Adrenal gland (tissue), 9 donors: ENCODE measurements at regions not wholly inside any gene's neighbourhood (a gene's known extent, or its start where the extent isn't known, plus 50 kb on each side); places are given as distances from the start of the nearest gene placed in this dataset.

Source experiments
- DNase-seq, 7 donors: peaks; one replicate each; pipeline ENCODE4 v3.0.0-alpha.2; 2019 to 2020
- H3K27ac ChIP-seq, 5 donors: fragments of 200-600 bp; sonication (generic) in 4 of 5; 1 replicate in 3 of 5; 2 replicates in 2 of 5; pipeline versions ENCODE4 v1.5.1 to v1.8.0; 2016 to 2020; ENCODE audit warnings: mild to moderate bottlenecking in 1 of 5
- H3K27me3 ChIP-seq: fragments of 200-600 bp; 2 replicates; pipeline ENCODE4 v1.8.0; 2021
- H3K36me3 ChIP-seq, 2 donors: fragments of 200-600 bp; replicated peaks in 1 of 2; 1 replicate in 1 of 2; 2 replicates in 1 of 2; pipeline versions ENCODE4 v1.5.1 to v1.8.0; 2018 to 2022
- H3K4me1 ChIP-seq, 2 donors: fragments of 200-600 bp; replicated peaks in 1 of 2; 1 replicate in 1 of 2; 2 replicates in 1 of 2; pipeline versions ENCODE4 v1.5.1 to v1.8.0; 2018 to 2021
- H3K4me3 ChIP-seq, 4 donors: fragments of 200-600 bp; sonication (generic) in 3 of 4; one replicate each; pipeline ENCODE4 v1.5.1; 2016 to 2018
- H3K9me3 ChIP-seq, 3 donors: fragments of 200-600 bp; sonication (generic) in 1 of 3; replicated peaks in 1 of 3; 1 replicate in 2 of 3; 2 replicates in 1 of 3; pipeline versions ENCODE4 v1.5.1 to v1.8.0; 2016 to 2021
- POLR2A ChIP-seq, 2 donors: fragments of 450-650 bp; IDR thresholded peaks; one replicate each; pipeline ENCODE4 v1.6.1; 2017; ENCODE audit warnings: antibody characterized with exemption in 2 of 2, mild to moderate bottlenecking in 2 of 2, moderate library complexity in 1 of 2
- WGBS, 4 donors: extraction: QIAGEN DNeasy Blood & Tissue Kit in 2 of 4; methylation state at CpG; one replicate each; pipeline versions ENCODE4 v1.1.5 to v1.1.7; 2013 to 2017; 5-methylcytosine and 5-hydroxymethylcytosine counted together
- intact Hi-C, 2 donors: fragments of 100-400 bp; cut with DNase I; formaldehyde crosslinking; loops; one replicate each; pipeline versions ENCODE4 v1.14.1 to v1.15.0; 2022 to 2023
- TF ChIP-seq, protein P1 (sequence below), 6 experiments: fragments of 450-650 bp in 4 of 6; fragments of 200-600 bp in 2 of 6; sonication (generic) in 1 of 6; IDR thresholded peaks; 1 replicate in 5 of 6; 2 replicates in 1 of 6; pipeline versions ENCODE4 v1.5.1 to v1.8.0; 2016 to 2021; ENCODE audit warnings: antibody characterized with exemption in 6 of 6, mild to moderate bottlenecking in 2 of 6, moderate library complexity in 1 of 6
- donor health status: healthy with polysubstance abuse.
- donor health status: Bipolar disorder and iron deficiency.
- donor health status: DM: yes; HTN: yes; CAD: no.
- donor health status: DM: no; HTN: no; CAD: no.
- donor health status: DM: no; HTN: no; CAD: no.

DNA sequence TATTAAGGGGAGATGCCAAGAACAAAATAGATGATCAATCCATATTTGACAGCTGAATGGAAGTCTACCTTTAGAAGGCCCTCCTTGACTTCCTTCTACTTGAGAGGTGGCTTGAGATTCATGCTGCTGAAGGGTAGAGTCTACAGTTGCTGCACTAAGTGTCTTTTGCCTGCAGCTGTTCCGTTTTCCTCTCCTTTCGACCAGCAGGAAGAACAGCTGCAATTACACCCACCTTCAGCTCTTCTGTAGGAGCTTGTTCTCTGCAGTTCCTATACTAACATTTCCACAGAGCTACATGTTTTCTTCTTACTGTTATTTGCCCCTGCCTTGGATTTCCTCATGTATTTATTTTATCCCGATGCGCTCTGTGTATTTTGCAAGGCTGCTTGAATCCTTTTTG lies 79.1 kb downstream of the ARRDC4 start:
- no peak for TF ChIP-seq POLR2A (IDR thresholded peaks at IDR 0.05)
- TF ChIP-seq, protein P1, sequence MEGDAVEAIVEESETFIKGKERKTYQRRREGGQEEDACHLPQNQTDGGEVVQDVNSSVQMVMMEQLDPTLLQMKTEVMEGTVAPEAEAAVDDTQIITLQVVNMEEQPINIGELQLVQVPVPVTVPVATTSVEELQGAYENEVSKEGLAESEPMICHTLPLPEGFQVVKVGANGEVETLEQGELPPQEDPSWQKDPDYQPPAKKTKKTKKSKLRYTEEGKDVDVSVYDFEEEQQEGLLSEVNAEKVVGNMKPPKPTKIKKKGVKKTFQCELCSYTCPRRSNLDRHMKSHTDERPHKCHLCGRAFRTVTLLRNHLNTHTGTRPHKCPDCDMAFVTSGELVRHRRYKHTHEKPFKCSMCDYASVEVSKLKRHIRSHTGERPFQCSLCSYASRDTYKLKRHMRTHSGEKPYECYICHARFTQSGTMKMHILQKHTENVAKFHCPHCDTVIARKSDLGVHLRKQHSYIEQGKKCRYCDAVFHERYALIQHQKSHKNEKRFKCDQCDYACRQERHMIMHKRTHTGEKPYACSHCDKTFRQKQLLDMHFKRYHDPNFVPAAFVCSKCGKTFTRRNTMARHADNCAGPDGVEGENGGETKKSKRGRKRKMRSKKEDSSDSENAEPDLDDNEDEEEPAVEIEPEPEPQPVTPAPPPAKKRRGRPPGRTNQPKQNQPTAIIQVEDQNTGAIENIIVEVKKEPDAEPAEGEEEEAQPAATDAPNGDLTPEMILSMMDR (IDR thresholded peaks at IDR 0.05): no peak
- Histone ChIP-seq H3K36me3 (no peaks in the 10 kb centered on the region), H3K27me3 (no peaks in the 10 kb centered on the region), H3K4me3 (no peak overlapping the region), H3K4me1 (no peaks in the 10 kb centered on the region), H3K9me3 (no peaks in the 10 kb centered on the region), H3K27ac (no peak overlapping the region)
- intact Hi-C loops: loop anchor here in 1 of 2 donors (5.0 kb wide), 1 partner anchor 33 kb away; no protein-coding TSS in a partner anchor
- 78 to 87% (median 83%) methylated on average over 4 of the region's 4 CpGs for WGBS, 4 donors
- no peak for DNase-seq

DNA sequence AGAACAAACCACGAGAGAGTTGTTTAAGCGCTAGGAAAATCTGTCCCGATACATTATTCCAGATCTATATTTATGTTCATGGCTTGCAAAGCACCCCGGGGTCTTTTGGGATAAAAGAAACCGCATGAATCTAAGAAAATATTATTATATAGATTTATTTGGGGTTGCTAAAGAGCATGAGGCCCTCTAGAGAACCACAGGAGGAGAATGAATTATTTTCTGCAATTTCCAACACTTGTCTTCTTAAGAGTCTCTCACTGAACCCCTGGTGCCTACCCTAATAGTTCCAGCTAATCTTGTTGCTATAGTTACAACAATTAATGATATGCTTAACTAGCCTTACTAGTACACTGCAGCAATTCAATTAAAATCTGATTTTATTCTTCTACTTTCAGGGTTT lies 79.6 kb downstream of the ARRDC4 start:
- no peaks in the 10 kb centered on the region for H3K9me3 ChIP-seq
- H3K4me1 ChIP-seq: no peaks in the 10 kb centered on the region
- no peak overlapping the region for H3K27ac ChIP-seq
- no peak overlapping the region for H3K4me3 ChIP-seq
- no peaks in the 10 kb centered on the region for H3K27me3 ChIP-seq
- H3K36me3 ChIP-seq: no peaks in the 10 kb centered on the region
- TF ChIP-seq, protein P1 (IDR thresholded peaks at IDR 0.05): no peak
- no peak for TF ChIP-seq POLR2A (IDR thresholded peaks at IDR 0.05)
- WGBS, 4 donors: 78 to 88% (median 86%) methylated on average over 5 of the region's 5 CpGs
- intact Hi-C loops: no loop called here
- no peak for DNase-seq

DNA sequence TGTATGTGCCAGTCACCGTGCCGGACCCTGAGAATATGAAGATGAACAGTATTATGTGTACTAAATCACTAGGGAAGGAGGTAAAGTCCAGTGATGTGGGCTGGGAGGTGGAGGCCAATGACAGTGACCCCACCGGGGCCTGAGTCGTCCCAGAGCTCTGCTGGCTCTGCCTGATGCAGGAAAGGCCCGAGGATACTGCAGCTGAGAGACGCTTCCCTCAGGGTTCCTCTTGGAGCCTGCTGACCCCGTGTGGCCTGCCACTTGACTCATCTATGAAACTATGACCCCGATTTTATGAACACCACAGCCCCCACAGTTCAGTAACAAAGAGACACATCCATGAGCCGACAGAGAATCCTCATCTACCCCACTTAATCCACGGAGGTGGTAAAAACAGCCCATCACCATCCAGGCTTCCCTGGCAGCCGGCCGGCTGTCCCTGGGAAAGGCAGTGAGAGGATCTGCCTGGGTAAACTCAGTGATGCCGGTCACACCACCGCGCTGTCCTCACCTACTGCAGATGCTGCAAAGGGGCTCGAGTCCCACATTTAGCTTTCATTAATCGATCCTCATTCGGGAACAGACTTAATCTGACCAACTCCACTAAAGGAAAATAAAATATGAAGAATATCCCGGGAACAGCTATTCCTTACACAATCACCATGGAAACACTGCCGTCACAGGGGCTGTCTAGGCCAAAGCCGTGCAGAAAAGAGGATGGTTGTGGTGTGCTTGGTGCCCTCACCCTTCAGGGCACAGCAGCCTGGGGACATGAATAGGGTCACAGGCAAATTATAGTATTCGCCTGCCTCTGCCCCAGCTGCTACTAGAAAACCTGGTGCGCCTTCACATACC lies 82.9 kb downstream of the ARRDC4 start:
- H3K4me3 ChIP-seq: no peak overlapping the region
- whole genome bisulfite sequencing, 4 donors: 74 to 82% (median 80%) methylated on average over 23 of the region's 23 CpGs
- H3K27ac ChIP-seq: no peak overlapping the region
- intact Hi-C loops: no loop called here
- H3K36me3 ChIP-seq: no peaks in the 10 kb centered on the region
- no peaks in the 10 kb centered on the region for H3K9me3 ChIP-seq
- TF ChIP-seq, protein P1 (IDR thresholded peaks at IDR 0.05): no peak
- TF ChIP-seq POLR2A (IDR thresholded peaks at IDR 0.05): no peak
- H3K4me1 ChIP-seq: no peaks in the 10 kb centered on the region
- DNase-seq: peak in 1 of 7 donors; percentile 52
- no peaks in the 10 kb centered on the region for H3K27me3 ChIP-seq

DNA sequence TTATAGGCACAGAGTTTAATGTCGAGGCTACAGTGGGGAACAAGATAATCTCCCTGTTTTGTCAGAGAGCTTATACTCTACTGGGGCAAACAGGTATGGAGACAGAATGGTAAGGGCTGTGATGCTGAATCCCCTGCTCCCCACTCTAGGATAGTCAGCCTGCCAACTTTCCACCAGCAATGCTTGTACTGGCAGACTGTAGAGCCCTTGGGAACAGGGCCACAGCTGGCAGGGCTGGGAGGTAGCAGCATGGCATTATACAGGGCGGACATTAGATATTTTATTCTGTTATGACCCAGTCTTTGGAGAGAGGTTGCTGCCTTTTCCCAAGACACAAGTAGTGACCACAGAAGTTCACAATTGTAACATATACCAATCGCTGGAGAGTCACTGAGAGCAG lies 91.2 kb downstream of the ARRDC4 start:
- H3K4me1 ChIP-seq: no peaks in the 10 kb centered on the region
- intact Hi-C loops: no loop called here
- H3K27me3 ChIP-seq: no peaks in the 10 kb centered on the region
- H3K36me3 ChIP-seq: no peaks in the 10 kb centered on the region
- DNase-seq: no peak
- no peak for TF ChIP-seq POLR2A (IDR thresholded peaks at IDR 0.05)
- TF ChIP-seq, protein P1 (IDR thresholded peaks at IDR 0.05): no peak
- no peaks in the 10 kb centered on the region for H3K9me3 ChIP-seq
- 60 to 80% (median 68%) methylated on average over 3 of the region's 3 CpGs for WGBS, 4 donors
- H3K4me3 ChIP-seq: no peak overlapping the region
- no peak overlapping the region for H3K27ac ChIP-seq
